Fibroblast of gingiva (primary cell): ENCODE measurements at regions not wholly inside any gene's neighbourhood (a gene's known extent, or its start where the extent isn't known, plus 50 kb on each side); places are given as distances from the start of the nearest gene placed in this dataset.
"Not testable (repeated sequence)": the region's sequence is repeated elsewhere in the genome, so short reads cannot be mapped to it uniquely, and the experiment has no call there.

Experiments
- DNase-seq: peaks from one replicate; pipeline ENCODE4 v3.0.0-alpha.2; 2011; ENCODE audit warnings: low read depth

DNA sequence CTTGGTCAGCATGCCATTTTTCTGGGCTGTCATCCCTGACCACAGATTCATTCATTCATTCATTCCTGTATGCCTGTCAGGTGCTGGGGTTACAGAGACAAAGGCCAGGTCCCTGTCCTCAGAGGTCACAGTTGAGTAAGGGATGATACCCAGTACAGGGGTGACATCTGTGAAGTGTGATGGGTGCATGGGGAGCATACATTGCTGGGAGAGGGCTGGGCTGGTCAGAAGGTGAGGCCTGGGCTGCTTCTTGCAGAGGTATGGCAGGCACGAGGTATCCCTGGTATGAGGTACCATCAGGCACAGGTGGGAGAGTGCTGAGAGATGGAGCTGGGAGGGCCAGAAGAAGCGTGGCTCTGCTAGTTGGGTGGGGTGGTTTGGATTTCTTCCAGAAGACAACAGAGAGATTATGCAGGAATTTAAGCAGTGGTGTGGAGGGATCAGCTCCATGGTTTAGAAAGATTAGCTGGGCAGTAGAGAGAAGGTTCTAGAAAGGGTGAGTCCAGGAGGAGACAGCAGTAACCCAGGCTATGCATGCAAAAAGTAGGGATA is 181.9 kb upstream of the HAAO start:
- DNase-seq: no peak

DNA sequence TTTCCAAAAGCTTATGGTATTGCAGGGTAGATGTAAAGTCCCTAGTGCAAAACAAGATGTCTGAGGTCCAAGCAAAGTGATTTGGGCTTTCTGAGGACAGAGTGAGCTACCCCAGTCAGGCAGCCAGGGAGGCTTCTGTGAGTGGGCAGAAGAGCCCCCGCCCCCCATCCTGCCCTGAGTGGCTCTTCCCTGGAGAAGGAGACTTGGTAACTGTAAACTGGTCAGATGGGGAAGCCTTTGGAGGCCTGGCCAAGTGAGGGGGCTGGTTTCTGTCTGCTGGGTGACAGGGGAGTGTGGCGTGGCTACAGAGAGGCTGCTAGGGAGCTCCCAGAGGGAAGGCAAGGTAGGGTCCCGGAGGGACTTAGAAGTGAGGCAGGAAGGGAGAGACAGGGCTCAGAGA is 181.3 kb upstream of the HAAO start:
- DNase-seq: no peak

GRCh38 chr2:42972933-42973516 is 180.6 kb upstream of the HAAO start:
- DNase-seq: not testable (repeated sequence)

GRCh38 chr2:42971947-42972736 is 179.8 kb upstream of the HAAO start:
- no peak for DNase-seq

DNA sequence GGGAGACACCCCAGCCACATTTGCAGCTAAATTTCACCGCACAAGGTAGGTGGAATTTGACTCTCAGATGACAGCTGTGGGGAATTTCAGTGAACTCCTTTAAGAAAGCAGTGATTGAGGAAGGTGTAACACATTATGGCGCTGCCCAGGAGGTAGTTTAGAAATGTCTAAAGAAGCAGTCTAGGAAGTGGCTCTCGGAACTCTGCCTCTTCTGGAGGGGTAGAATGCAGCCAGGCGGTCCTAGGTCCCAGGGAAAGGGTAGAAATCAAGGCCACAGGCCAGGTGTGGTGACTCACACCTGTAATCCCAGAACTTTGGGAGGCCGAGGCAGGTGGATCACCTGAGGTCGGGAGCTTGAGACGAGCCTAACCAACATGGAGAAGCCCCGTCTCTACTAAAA is 179.0 kb upstream of the HAAO start:
- no peak for DNase-seq

DNA sequence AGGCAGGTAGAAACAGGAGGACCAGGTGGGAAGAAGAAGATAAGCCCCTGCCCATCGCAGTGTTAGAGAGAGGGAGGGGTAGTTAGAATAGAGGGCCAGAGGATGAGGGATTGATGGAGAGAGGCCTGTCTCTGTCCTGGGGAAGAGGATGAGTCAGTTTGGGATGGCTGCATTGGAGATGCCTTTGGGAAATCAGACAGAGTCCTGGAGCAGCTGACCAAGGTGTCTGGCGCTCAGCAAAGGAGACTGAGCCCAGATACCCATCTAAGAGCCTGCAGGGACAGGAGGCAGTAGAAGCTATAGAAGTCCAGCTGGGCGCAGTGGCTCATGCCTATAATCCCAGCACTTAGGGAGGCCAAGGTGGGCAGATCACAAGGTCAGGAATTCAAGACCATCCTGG is 177.8 kb upstream of the HAAO start:
- no peak for DNase-seq

DNA sequence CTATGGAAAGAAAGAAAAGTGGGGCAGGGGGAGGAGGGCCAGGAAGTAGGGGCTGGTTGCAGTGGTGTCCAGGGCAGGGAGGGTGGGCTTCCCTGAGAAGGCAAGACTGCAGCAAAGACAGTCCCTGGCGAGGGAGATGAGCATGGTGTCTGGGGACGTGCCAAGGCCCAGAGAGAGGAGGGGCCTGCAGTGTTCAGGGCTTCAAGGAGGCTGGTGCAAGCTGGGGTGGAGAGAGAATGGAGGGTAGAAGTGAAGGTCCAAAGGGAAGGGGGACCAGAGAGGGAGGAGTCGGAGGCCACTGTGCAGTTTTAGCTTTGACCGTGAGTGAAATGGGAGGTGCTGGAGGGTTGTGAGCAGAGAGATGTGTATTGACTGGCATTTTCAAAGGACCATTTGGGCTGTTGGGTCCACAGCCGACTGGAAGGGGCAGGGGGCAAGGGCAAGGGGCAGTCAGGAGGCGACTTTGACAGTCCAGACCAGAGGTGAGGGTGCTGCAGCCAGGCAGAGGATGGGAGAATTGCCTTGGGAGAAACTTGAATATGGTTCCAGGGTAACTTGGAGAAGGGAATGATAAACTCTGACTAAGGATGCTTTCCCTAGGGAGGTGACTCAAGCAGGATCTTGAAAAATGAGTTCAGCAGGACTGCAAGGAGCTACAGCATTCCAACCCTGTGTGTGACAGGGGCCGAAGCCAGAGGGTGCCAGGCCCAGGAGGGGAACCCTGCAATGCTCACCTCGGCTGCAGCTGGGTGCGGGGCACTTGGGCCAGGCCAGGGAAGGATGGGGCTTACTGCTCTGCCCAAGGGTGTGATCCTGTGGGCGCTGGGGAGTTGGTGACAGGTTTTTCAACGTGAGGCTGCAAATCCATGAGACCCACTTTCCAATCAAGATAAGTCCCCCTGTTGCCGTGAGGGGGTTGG is 177.1 kb upstream of the HAAO start:
- peak; percentile 95 for DNase-seq

- DNase-seq: peak; percentile 97
Observed at GRCh38 chr2:42967959-42968674, 175.7 kb upstream of the HAAO start.

- DNase-seq: no peak
Observed at GRCh38 chr2:42965910-42966309, 173.5 kb upstream of the HAAO start.

GRCh38 chr2:42965196-42965595 is 172.8 kb upstream of the HAAO start:
- DNase-seq: no peak

DNA sequence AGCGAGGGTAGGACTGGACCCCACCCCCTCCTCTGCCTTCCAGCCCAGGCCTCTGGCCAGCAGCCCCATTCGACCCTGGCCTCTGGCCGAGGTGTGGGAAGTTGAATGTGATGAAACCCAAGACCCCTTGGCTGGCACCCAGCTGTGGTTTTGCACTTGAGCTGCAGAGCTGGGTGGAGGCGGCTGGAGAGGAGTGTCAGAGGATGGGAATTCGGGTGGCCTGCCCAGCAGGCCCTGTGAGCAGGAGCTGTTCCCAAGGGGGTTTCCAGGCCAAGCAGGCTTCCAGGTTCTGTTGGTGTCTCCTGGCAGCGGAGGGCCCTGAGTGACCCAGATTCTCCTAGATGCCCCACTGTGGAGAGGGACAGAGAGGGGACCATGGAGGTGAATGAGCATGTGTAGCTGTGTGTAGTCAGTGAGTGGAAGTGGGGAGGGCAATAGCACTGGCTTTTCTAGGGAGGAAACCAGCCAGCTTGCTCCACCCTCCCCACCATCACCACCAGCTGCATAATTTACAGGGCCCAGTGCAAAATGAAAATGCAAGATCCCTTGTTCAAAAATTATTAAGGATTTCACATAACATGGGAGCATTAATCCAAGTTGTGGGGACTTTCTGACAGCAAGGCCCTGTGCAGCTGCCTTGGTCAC is 172.2 kb upstream of the HAAO start:
- DNase-seq: peak; percentile 95

GRCh38 chr2:42963452-42964068 is 171.2 kb upstream of the HAAO start:
- no peak for DNase-seq

GRCh38 chr2:42962508-42962953 is 170.1 kb upstream of the HAAO start:
- DNase-seq: no peak

GRCh38 chr2:42961961-42962360 is 169.6 kb upstream of the HAAO start:
- no peak for DNase-seq

GRCh38 chr2:42961385-42961811 is 169.0 kb upstream of the HAAO start:
- peak; percentile 14 for DNase-seq

DNA sequence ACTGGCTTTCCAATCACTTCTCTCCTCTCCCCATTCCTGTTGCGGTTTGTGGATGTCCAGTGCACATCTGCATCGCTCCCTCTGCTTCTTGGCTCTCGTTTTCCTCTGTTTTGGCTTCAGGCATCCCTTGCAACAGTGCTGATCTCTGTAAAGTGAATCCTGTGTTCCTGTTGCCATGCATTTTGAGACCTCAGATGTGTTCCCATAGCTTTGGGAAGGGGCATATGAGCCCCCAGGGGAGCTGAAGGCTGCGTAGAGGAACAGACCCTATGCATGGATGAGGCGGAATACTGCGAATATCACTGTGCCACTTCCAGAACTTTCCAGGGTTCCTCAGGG is 168.4 kb upstream of the HAAO start:
- peak; percentile 63 for DNase-seq

DNA sequence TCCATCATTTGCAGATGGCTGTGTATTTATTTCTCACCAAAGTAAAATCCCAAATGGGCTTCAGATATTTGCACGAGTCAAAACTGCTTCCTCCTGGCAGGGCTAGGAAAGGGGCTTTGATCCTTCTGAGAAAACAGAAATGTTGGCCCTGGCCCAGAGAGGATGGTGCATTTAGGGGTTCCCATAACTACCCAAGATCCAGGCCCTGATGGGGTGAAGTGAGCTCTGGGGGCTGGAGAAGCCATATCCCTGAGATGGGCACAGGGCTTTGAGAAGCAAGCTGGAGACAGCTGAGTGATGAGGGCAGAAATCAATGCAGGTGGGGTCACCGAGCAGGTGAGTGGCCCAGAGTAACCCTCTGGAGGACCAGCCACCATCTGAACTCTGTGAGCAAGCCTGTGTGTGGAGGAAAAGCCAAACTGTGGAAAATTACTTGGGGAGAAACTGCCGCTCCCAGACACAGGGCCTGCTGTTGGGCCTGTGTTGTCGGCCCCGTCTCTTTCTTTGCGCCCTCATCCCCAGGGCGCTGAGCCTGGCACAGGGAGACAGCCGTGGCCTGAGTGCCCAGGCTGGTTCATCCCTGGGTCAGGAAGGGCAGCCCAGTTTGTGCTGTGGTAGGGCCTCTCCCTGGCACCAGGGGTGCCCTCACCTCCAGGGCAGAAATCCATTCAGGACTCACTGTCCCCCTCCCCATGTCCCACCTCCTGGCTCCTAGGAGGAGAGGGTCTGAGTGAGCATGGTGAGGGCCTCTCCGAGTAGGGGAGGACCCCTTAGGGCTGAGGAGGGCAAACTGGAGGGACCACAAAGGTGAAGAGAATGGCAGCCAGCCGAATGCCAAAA is 167.8 kb upstream of the HAAO start:
- no peak for DNase-seq

- DNase-seq: peak; percentile 97
Observed at GRCh38 chr2:42959234-42960001, 167.0 kb upstream of the HAAO start.

DNA sequence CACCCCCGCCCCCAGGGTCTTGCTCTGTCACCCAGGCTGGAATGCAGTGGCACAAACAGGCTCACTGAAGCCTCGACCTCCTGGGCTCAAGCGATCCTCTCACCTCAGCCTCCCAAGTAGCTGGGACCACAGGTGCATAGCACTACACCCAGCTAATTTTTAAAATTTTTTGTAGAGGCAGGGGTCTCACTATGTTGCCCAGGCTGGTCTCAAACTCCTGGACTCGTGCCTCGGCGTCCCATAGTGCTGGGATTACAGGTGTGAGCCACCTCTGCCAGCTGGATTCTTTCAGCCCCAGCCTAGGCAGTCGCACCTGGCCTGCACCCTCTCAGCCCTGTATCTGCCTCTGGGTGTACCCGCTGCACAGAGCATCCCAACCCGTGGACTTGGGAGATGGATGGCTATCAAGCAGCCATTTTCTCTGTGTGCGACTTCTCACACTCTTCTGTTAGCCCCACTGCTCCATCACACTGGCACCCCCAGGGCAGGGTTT is 166.4 kb upstream of the HAAO start:
- DNase-seq: no peak
